Activated CD8-positive, alpha-beta memory T cell treated with anti-CD3 and anti-CD28 coated beads, Interleukin-2, amount 10 ng/mL, durations not matched to agents 7 days and 5 days (primary cell): ENCODE measurements at regions not wholly inside any gene's neighbourhood (a gene's known extent, or its start where the extent isn't known, plus 50 kb on each side); places are given as distances from the start of the nearest gene placed in this dataset.
"Not testable (repeated sequence)": the region's sequence is repeated elsewhere in the genome, so short reads cannot be mapped to it uniquely, and the experiment has no call there.

Experiments
- ATAC-seq: fragments of 150-1000 bp; cut with Tn5 transposase; one replicate; pipeline ENCODE4 v1.10.0; 2021; ENCODE audit warnings: moderate library complexity
- CTCF ChIA-PET: fragments of 350-600 bp; sonication (Branson Sonifier 250); formaldehyde crosslinking; loops from one replicate; lab custom pipeline; 2021; ENCODE audit warnings: antibody characterized with exemption; lab: Charles Lee
- DNase-seq: peaks from one replicate; pipeline ENCODE4 v3.0.0-alpha.2; 2020
- H3K27ac Mint-ChIP-seq: one replicate; pipeline ENCODE4 v1.8.0; 2021; ENCODE audit warnings: mild to moderate bottlenecking, mixed read lengths
- H3K27me3 Mint-ChIP-seq: one replicate; pipeline ENCODE4 v1.8.0; 2021; ENCODE audit warnings: mixed read lengths
- H3K36me3 Mint-ChIP-seq: one replicate; pipeline ENCODE4 v1.8.0; 2021; ENCODE audit warnings: mild to moderate bottlenecking, mixed read lengths
- H3K4me1 Mint-ChIP-seq: one replicate; pipeline ENCODE4 v1.8.0; 2021; ENCODE audit warnings: mixed read lengths
- H3K4me3 Mint-ChIP-seq: one replicate; pipeline ENCODE4 v1.8.0; 2021; ENCODE audit warnings: mild to moderate bottlenecking, moderate library complexity, mixed read lengths
- H3K9me3 Mint-ChIP-seq: one replicate; pipeline ENCODE4 v1.8.0; 2022; ENCODE audit warnings: low read depth, mixed read lengths

DNA sequence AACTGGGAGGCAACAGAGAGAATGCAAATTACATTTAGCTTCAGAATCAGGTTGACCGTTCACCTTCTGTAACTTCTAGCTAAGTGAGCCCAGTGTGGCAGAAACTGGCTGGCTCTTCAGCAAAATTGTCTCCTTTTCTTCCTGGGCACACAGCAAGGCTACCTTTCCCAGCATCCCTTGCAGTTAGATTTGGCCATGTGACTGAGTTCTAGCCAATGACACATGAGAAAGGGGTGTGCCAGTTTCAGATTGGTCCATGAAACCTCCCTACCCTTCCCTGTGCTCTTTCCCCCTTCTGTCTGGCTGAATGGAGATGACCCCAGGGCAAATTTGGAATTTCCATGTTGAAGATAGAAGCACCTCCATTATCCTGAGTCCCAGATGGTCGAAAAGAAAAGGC, 72.5 kb upstream of the SMIM23 start:
- H3K9me3 Mint-ChIP-seq = no peaks in the 10 kb centered on the region
- no peak overlapping the region for H3K27ac Mint-ChIP-seq
- no peak for ATAC-seq
- CTCF ChIA-PET = no interaction called here
- no peaks in the 10 kb centered on the region for H3K36me3 Mint-ChIP-seq
- no peaks in the 10 kb centered on the region for H3K4me1 Mint-ChIP-seq
- H3K27me3 Mint-ChIP-seq = peaks cover 14% of the 10 kb centered on the region
- H3K4me3 Mint-ChIP-seq = no peak overlapping the region
- DNase-seq = no peak

DNA sequence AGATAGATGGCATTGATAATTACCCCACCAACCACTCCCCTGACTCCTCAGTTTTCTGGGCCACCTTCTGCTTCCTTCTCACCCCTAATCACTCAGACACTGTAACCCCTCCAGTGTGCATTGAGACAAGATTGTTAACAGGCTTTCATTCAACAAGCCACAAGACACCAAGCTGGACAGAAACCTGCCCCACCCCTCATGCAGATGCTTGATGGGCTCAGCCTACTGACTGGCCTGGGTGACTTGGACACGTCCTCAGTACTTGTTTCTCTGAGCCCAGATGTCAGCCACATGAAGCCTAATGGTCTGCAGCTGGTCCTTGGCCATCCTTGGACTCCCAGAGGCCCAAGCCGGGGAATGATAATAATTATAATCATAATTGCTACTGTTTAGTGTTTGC, 71.4 kb upstream of the SMIM23 start:
- Mint-ChIP-seq H3K36me3 (no peaks in the 10 kb centered on the region), H3K4me3 (no peak overlapping the region), H3K27ac (no peak overlapping the region), H3K4me1 (no peaks in the 10 kb centered on the region), H3K27me3 (peaks cover 19% of the 10 kb centered on the region), H3K9me3 (no peaks in the 10 kb centered on the region)
- no peak for DNase-seq
- CTCF ChIA-PET = no interaction called here
- no peak for ATAC-seq

DNA sequence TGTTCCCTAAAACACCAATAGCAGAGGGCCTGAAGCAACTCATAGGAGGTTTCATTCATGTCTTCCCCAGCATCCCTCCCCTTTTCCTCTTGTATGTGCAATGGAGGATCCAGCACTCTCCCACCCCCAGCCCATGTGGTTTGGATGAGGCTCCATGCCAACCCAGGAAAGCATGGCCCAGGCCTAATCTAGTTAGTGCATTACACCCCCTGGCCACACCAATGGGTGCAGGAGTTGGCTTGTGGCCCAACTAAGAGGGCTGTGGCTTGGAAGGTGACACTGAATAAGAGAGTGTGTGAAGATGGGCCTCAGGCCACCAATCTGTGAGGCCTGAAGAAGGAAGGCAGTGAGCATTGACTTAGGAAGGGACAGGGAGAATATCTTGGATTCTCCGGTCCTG, 70.8 kb upstream of the SMIM23 start:
- no peak for DNase-seq
- H3K27ac Mint-ChIP-seq = no peak overlapping the region
- CTCF ChIA-PET = no interaction called here
- H3K36me3 Mint-ChIP-seq = no peaks in the 10 kb centered on the region
- no peaks in the 10 kb centered on the region for H3K4me1 Mint-ChIP-seq
- H3K4me3 Mint-ChIP-seq = no peak overlapping the region
- H3K9me3 Mint-ChIP-seq = no peaks in the 10 kb centered on the region
- peaks cover 19% of the 10 kb centered on the region for H3K27me3 Mint-ChIP-seq
- ATAC-seq = no peak

DNA sequence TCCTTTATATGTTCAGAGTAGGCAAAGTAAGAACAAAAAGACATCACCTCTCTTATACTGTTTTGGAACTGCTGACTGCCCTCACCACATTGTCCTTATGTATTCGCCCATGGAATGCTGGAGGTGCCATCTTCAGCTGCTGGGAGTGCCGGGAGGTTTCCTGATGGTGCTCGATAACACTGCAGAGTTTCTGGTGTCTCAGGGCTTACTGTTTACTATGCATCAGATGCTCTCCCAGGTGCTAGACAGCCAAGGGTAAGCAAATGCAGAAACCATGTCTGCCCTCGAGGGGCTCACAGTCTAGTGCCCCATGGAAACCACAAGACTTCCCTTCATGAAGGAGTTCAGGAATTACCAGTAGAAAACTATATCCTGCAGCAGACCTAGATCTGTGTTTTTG, 70.1 kb upstream of the SMIM23 start:
- DNase-seq (no peak), ATAC-seq (no peak)
- Mint-ChIP-seq H3K4me3 (no peak overlapping the region), H3K4me1 (no peaks in the 10 kb centered on the region), H3K27ac (no peak overlapping the region), H3K9me3 (no peaks in the 10 kb centered on the region), H3K36me3 (no peaks in the 10 kb centered on the region), H3K27me3 (peaks cover 23% of the 10 kb centered on the region)
- CTCF ChIA-PET = no interaction called here

DNA sequence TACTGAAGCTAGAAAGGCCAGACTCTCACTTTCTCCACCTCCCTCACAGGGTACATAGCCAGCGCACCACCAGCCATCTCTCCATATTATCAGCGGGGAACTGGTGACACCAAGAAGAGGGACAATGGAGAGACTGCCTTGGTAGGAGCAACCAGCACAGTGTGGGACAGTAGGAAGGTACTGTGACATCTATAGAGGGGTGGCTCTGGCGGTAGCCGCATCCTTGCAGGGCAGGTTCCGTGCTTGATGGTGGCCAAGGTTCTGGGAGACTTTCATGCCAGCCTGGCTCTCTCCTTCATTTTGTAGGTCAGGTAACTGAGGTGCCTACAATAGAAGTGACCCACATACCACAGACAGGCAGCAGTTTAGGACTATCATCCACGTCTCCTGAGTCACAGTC, 65.5 kb upstream of the SMIM23 start:
- ATAC-seq = no peak
- CTCF ChIA-PET = no interaction called here
- peaks cover 2% of the 10 kb centered on the region for H3K4me1 Mint-ChIP-seq

DNA sequence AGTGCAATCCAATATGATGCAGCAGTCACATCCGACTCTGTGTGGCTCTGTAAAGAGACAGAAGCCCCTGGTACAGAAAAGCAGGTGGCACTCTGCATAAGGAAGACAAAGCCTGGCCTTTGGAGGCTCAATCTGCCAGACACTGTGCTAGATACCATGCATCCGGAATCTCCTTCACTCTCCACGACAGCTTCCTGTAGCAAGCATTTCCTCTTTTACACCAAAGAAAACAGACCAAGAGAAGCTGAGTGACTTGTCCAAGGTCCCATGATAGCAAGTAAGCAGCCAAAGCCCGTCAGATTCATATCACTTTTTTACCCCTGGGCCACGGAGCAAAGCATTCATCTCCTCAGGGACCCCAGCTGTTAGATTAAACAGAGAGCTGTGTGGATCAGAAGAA, 64.2 kb upstream of the SMIM23 start:
- H3K9me3 Mint-ChIP-seq = no peaks in the 10 kb centered on the region
- peaks cover under 1% of the 10 kb centered on the region for H3K36me3 Mint-ChIP-seq
- H3K4me3 Mint-ChIP-seq = no peak overlapping the region
- H3K4me1 Mint-ChIP-seq = peaks cover 2% of the 10 kb centered on the region
- no peak for ATAC-seq
- DNase-seq = no peak
- H3K27me3 Mint-ChIP-seq = peaks cover 28% of the 10 kb centered on the region
- H3K27ac Mint-ChIP-seq = no peak overlapping the region
- CTCF ChIA-PET = no interaction called here

More for the DNA sequence above, 65.5 kb upstream of the SMIM23 start:
- no peaks in the 10 kb centered on the region for H3K36me3 Mint-ChIP-seq
- DNase-seq = no peak
- no peak overlapping the region for H3K4me3 Mint-ChIP-seq
- H3K27me3 Mint-ChIP-seq = peaks cover 25% of the 10 kb centered on the region
- H3K27ac Mint-ChIP-seq = no peak overlapping the region
- no peaks in the 10 kb centered on the region for H3K9me3 Mint-ChIP-seq

DNA sequence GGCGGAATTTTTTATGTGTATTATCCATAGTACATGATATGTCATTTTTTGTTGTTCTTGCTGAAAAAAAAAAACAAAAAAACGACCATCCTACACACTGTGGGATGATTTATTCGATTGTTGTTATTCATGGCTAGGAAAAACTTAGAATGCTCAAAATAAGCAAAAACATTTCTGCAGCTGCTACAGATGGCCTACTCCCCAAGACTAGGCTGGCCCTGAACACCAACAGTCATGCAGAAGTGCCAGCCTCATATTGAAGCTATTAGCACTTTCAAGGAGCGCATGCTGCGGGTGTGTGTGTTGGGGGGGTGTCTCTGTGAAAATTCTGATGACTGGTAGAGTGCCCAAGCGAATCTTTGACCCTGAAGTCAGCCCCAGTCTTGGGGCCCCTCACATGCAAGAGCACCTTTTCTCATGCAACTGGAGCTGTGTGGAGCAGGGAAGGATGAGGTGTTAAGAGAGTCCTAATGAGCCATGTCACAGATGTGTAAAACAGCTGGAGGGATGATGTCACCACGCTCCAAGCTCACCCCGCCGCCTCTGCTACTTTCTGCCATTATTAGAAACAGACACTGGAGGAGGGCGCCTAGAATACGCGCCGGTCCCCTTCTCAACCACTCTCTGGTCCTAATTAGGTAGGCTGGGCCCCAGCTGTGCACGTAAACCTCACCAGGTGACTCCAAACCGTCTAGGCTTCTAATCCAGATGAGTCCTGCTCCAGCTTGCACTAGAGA, 61.0 kb upstream of the SMIM23 start:
- Mint-ChIP-seq H3K36me3 (peaks cover 1% of the 10 kb centered on the region), H3K27ac (no peak overlapping the region), H3K27me3 (peaks cover 28% of the 10 kb centered on the region), H3K9me3 (no peaks in the 10 kb centered on the region), H3K4me1 (peaks cover 2% of the 10 kb centered on the region), H3K4me3 (no peak overlapping the region)
- CTCF ChIA-PET = no interaction called here
- DNase-seq (no peak), ATAC-seq (no peak)

DNA sequence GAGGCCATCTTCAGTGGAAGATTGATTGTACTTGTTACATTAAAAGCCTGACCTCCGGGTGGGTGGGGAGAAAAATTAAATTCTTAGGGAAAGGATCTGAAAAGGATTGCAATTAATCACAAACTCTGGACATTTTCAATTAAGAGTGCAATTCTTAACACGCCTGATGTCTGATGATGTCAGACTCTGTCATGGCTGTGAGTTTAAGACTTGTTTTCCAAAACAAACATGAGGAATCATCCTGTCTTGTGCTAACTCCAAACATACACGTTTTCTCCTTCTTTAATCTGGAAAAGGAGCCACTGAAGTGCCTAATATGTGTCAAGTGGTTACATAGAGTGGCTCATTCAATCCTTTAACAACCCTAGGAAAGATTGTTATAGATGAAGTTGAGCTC, 60.4 kb upstream of the SMIM23 start:
- ATAC-seq (no peak), DNase-seq (no peak)
- H3K27me3 Mint-ChIP-seq = peaks cover 27% of the 10 kb centered on the region
- H3K9me3 Mint-ChIP-seq = no peaks in the 10 kb centered on the region
- peaks cover 1% of the 10 kb centered on the region for H3K36me3 Mint-ChIP-seq
- peaks cover 2% of the 10 kb centered on the region for H3K4me1 Mint-ChIP-seq
- no peak overlapping the region for H3K27ac Mint-ChIP-seq
- CTCF ChIA-PET = no interaction called here
- no peak overlapping the region for H3K4me3 Mint-ChIP-seq

DNA sequence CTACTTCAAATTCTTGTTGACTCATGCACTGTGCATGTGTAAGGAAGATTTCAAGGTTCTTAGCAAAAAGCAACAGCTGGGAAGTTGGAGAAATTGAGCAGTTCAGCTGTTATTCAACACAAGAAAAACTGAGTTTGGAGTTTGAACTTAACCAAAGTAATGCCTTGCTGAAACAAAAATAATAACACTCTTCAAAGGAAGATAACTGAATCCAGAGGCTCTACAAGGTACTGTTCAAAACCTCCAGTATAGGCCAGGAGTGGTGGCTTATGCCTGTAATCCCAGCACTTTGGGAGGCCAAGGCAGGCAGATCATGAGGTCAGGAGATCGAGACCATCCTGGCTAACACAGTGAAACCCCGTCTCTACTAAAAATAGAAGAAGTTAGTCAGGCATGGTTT, 58.8 kb upstream of the SMIM23 start:
- peaks cover 29% of the 10 kb centered on the region for H3K27me3 Mint-ChIP-seq
- H3K36me3 Mint-ChIP-seq, H3K9me3 Mint-ChIP-seq, H3K27ac Mint-ChIP-seq, H3K4me1 Mint-ChIP-seq, CTCF ChIA-PET, H3K4me3 Mint-ChIP-seq, ATAC-seq, DNase-seq: not testable (repeated sequence)

DNA sequence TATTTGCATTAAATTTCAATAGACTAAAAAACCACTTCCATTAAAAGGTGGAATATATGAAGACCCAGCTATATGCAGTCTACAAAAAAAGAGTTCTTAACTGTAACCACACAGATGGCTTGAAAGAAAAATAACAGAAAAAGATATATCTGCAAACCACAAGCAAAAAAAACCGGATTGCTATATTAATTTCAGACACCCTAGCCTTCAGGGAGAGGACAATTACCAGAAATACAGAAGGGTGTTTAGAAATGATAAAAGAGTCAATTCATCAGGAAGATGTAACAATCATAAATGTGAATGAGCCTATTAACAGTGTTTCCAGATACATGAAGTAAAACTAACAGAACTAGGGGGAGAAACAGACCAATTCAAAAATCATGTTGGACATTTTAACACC, 56.9 kb upstream of the SMIM23 start:
- H3K36me3 Mint-ChIP-seq = peaks cover 1% of the 10 kb centered on the region
- H3K27ac Mint-ChIP-seq = no peak overlapping the region
- ATAC-seq = no peak
- DNase-seq = no peak
- no peaks in the 10 kb centered on the region for H3K4me1 Mint-ChIP-seq
- CTCF ChIA-PET = no interaction called here
- H3K27me3 Mint-ChIP-seq = peaks cover 24% of the 10 kb centered on the region
- H3K9me3 Mint-ChIP-seq = no peaks in the 10 kb centered on the region
- H3K4me3 Mint-ChIP-seq = no peak overlapping the region
